PC-3 (cell line): ENCODE measurements at regions not wholly inside any gene's neighbourhood (a gene's known extent, or its start where the extent isn't known, plus 50 kb on each side); places are given as distances from the start of the nearest gene placed in this dataset.

ENCODE experiments used
- ATAC-seq: fragments of 200-7000 bp; cut with Tn5 transposase; 2 replicates; pipeline ENCODE4 v1.9.1; 2020; ENCODE audit warnings: mild to moderate bottlenecking, moderate library complexity
- BruUV-seq: library from RNA; stranded (reverse); fragments of 400-500 nt; replicated peaks from 2 replicates; lab custom pipeline; 2021; lab: Mats Ljungman, UMichigan
- CTCF ChIA-PET: fragments of 300-600 bp; sonication (Branson Sonifier 250); formaldehyde crosslinking; loops from one replicate; lab custom pipeline; 2022; ENCODE audit warnings: antibody characterized with exemption; lab: Charles Lee
- POLR2A ChIA-PET: fragments of 300-600 bp; sonication (Branson Sonifier 250); formaldehyde crosslinking; loops from one replicate; lab custom pipeline; 2022; ENCODE audit warnings: antibody characterized with exemption; ENCODE audit not compliant: unreplicated experiment; lab: Charles Lee
- DNase-seq: peaks from one replicate; pipeline ENCODE4 v3.0.0-alpha.2; 2015
- H2AFZ ChIP-seq: fragments of 300-600 bp; sonication (generic); 2 replicates; pipeline ENCODE4 v1.6.0; 2016; ENCODE audit warnings: antibody characterized with exemption, low read length
- H3F3A ChIP-seq: fragments of 300-600 bp; sonication (generic); one replicate; pipeline ENCODE4 v1.6.0; 2017; ENCODE audit warnings: antibody characterized with exemption, low read length, control low read depth, mild to moderate bottlenecking; ENCODE audit not compliant: unreplicated experiment
- H3K27ac ChIP-seq: fragments of 300-600 bp; sonication (generic); 2 replicates; pipeline ENCODE4 v1.5.1; 2016; ENCODE audit warnings: mild to moderate bottlenecking, low read length
- H3K27me3 ChIP-seq: fragments of 300-600 bp; sonication (generic); 2 replicates; pipeline ENCODE4 v1.6.1; 2016; ENCODE audit warnings: low read length, mixed read lengths
- H3K36me3 ChIP-seq: fragments of 300-600 bp; sonication (generic); 2 replicates; pipeline ENCODE4 v1.6.1; 2016; ENCODE audit warnings: low read depth, mixed run types, low read length, mixed read lengths
- H3K4me1 ChIP-seq: fragments of 300-600 bp; sonication (generic); 2 replicates; pipeline ENCODE4 v1.5.1; 2016; ENCODE audit warnings: low read length; ENCODE audit not compliant: insufficient read depth
- H3K4me2 ChIP-seq: fragments of 300-600 bp; sonication (generic); 2 replicates; pipeline ENCODE4 v1.6.0; 2016; ENCODE audit warnings: low read length
- H3K4me3 ChIP-seq: fragments of 300-600 bp; sonication (generic); 2 replicates; pipeline ENCODE4 v1.5.1; 2016; ENCODE audit warnings: mild to moderate bottlenecking, low read length, mixed read lengths
- H3K79me2 ChIP-seq: fragments of 300-600 bp; sonication (generic); 2 replicates; pipeline ENCODE4 v1.6.1; 2017; ENCODE audit warnings: low read length, mixed read lengths
- H3K9ac ChIP-seq: fragments of 300-600 bp; sonication (generic); 2 replicates; pipeline ENCODE4 v1.6.0; 2016; ENCODE audit warnings: mild to moderate bottlenecking, low read length
- H3K9me2 ChIP-seq: fragments of 300-600 bp; sonication (generic); replicated peaks from 2 replicates; pipeline ENCODE4 v1.6.1; 2016; ENCODE audit warnings: mixed run types, low read length, mixed read lengths
- H3K9me3 ChIP-seq: fragments of 300-600 bp; sonication (generic); 2 replicates; pipeline ENCODE4 v1.6.1; 2016; ENCODE audit warnings: low read length, mixed read lengths
- H4K20me1 ChIP-seq: fragments of 300-600 bp; sonication (generic); 2 replicates; pipeline ENCODE4 v1.6.1; 2016; ENCODE audit warnings: low read length, mixed read lengths
- CTCF ChIP-seq: fragments of 300-600 bp; sonication (generic); conservative IDR thresholded peaks from 2 replicates; pipeline ENCODE4 v1.5.1; 2017; ENCODE audit warnings: antibody characterized with exemption, low read depth, mild to moderate bottlenecking, low read length
- EZH2 ChIP-seq: fragments of 300-600 bp; sonication (generic); IDR thresholded peaks from one replicate; pipeline ENCODE4 v1.6.1; 2017; ENCODE audit warnings: antibody characterized with exemption, mild to moderate bottlenecking, low read length; ENCODE audit not compliant: unreplicated experiment
- EZH2phosphoT487 ChIP-seq: fragments of 300-600 bp; sonication (generic); IDR thresholded peaks from 2 replicates; pipeline ENCODE4 v1.6.1; 2018; ENCODE audit warnings: mild to moderate bottlenecking, antibody characterized with exemption, low read length, borderline replicate concordance
- intact Hi-C: fragments of 100-400 bp; cut with micrococcal nuclease; formaldehyde crosslinking; loops from 2 replicates; pipeline ENCODE4 v1.9.0; 2023

- ChIA-PET CTCF (no interaction called here), POLR2A (no interaction called here)
- Histone ChIP-seq H3F3A (no peaks in the 10 kb centered on the region), H3K27me3 (no peaks in the 10 kb centered on the region), H2AFZ (no peak overlapping the region), H3K9me3 (no peaks in the 10 kb centered on the region), H4K20me1 (no peaks in the 10 kb centered on the region), H3K4me1 (no peaks in the 10 kb centered on the region), H3K9me2 (no peaks in the 10 kb centered on the region), H3K4me2 (no peak overlapping the region), H3K9ac (no peak overlapping the region), H3K79me2 (no peaks in the 10 kb centered on the region), H3K27ac (no peak overlapping the region), H3K36me3 (no peaks in the 10 kb centered on the region), H3K4me3 (no peak overlapping the region)
- DNase-seq (no peak), ATAC-seq (no peak)
- TF ChIP-seq EZH2 (no peak), EZH2phosphoT487 (no peak), CTCF (no peak)
- BruUV-seq, result no TSS peak
- intact Hi-C loops, result no loop called here
Measured at GRCh38 chr10:80760914-80761371, 223.2 kb downstream of the SH2D4B start.

- no peak overlapping the region for H3K9ac ChIP-seq
- no peaks in the 10 kb centered on the region for H3K9me2 ChIP-seq
- H3K4me1 ChIP-seq, result no peaks in the 10 kb centered on the region
- no TSS peak for BruUV-seq
- H2AFZ ChIP-seq, result no peak overlapping the region
- H3K4me3 ChIP-seq, result no peak overlapping the region
- no peak overlapping the region for H3K27ac ChIP-seq
- intact Hi-C loops, result no loop called here
- H4K20me1 ChIP-seq, result no peaks in the 10 kb centered on the region
- no peaks in the 10 kb centered on the region for H3K27me3 ChIP-seq
- H3K36me3 ChIP-seq, result no peaks in the 10 kb centered on the region
- ChIA-PET POLR2A (no interaction called here), CTCF (no interaction called here)
- H3K9me3 ChIP-seq, result no peaks in the 10 kb centered on the region
- H3F3A ChIP-seq, result no peaks in the 10 kb centered on the region
- ATAC-seq (no peak), DNase-seq (no peak)
- H3K79me2 ChIP-seq, result no peaks in the 10 kb centered on the region
- TF ChIP-seq EZH2, result no peak
- H3K4me2 ChIP-seq, result no peak overlapping the region
Measured at GRCh38 chr10:80767963-80768362, 230.3 kb downstream of the SH2D4B start.

- POLR2A ChIA-PET, result no interaction called here
- H3K9me2 ChIP-seq, result no peaks in the 10 kb centered on the region
- no peak for ATAC-seq
Measured at GRCh38 chr10:80769700-80770160, 232.0 kb downstream of the SH2D4B start.

More at GRCh38 chr10:80769700-80770160, 232.0 kb downstream of the SH2D4B start:
- Histone ChIP-seq H3K4me3 (no peak overlapping the region), H3K36me3 (no peaks in the 10 kb centered on the region), H4K20me1 (no peaks in the 10 kb centered on the region), H3F3A (no peaks in the 10 kb centered on the region), H3K27ac (no peak overlapping the region), H3K79me2 (no peaks in the 10 kb centered on the region), H3K27me3 (no peaks in the 10 kb centered on the region), H3K9me3 (no peaks in the 10 kb centered on the region), H2AFZ (no peak overlapping the region), H3K9ac (no peak overlapping the region), H3K4me2 (no peak overlapping the region), H3K4me1 (no peaks in the 10 kb centered on the region)
- BruUV-seq, result no TSS peak
- intact Hi-C loops, result no loop called here
- DNase-seq, result no peak
- CTCF ChIA-PET, result no interaction called here
- TF ChIP-seq EZH2phosphoT487 (no peak), EZH2 (no peak), CTCF (no peak)
